ENCODE measurements at regions not wholly inside any gene's neighbourhood (a gene's known extent, or its start where the extent isn't known, plus 50 kb on each side); places are given as distances from the start of the nearest gene placed in this dataset.
"Not testable (repeated sequence)": the region's sequence is repeated elsewhere in the genome, so short reads cannot be mapped to it uniquely, and the experiment has no call there.

- DNase-seq, result no peak
Observed at GRCh38 chr7:119482671-119483070, 790.3 kb upstream of the KCND2 start.

- DNase-seq, result no peak
Observed at GRCh38 chr7:119483364-119483763, 789.6 kb upstream of the KCND2 start.

- no peak for DNase-seq
Observed at GRCh38 chr7:119514326-119514725, 758.6 kb upstream of the KCND2 start.

GRCh38 chr7:119515214-119515613, 757.8 kb upstream of the KCND2 start:
- DNase-seq, result no peak

DNA sequence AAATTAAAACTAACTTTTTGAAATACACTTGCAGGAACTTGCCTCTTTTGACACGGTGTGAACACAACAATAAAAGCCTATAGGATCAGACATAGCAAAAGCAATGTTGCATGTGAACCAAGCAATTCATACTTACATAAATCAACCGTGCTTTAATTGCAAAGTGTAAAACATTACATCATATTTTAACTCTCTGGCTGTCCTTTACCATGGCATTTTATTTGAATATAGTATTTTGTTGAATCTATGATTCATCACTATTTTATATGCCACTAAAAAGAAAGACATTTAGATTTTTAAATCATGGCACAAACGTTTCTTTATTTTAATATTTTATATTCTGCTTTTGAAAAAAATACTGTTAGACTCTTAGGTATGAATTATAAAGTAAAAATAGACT, 757.0 kb upstream of the KCND2 start:
- no peak for DNase-seq

DNA sequence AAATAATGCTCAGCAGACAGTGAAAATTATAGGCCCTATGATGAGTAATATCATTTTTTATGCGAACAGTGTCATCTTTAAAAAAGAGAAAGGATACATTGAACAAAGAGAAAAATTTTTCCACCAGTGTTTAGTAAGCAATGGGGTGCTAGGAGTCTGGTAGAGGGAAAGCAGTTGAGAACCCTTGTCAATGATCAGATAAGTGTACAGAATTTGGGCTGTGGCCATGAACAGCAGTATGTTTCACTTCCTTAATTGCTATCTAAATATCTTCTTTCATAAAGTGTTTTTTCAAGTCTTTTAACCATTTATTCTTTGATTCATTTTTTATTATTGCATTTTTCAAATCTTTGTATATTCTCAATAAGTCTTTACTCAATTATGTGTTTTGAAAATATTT, 750.7 kb upstream of the KCND2 start:
- no peak for DNase-seq

GRCh38 chr7:119522698-119523097, 750.3 kb upstream of the KCND2 start:
- DNase-seq, result no peak

- DNase-seq, result no peak
Observed at GRCh38 chr7:119545118-119545517, 727.9 kb upstream of the KCND2 start.

DNA sequence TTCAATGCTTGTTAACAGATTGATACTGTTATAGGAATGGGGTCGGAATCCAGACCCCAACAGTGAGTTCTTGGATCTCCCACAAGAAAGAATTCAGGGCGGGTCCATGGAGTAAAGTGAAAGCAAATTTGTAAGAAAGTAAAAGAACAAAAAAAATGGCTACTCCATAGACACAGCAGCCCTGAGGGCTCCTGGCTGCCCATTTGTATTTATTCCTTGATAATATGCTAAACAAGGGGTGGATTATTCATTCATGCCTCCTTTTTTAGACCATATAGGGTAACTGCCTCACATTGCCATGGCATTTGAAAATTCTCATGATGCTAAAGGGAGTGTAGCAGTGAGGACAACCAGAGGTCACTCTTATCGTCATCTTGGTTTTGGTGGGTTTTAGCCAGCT, 717.2 kb upstream of the KCND2 start:
- DNase-seq, result no peak

- no peak for DNase-seq
Observed at GRCh38 chr7:119556436-119556835, 716.5 kb upstream of the KCND2 start.

DNA sequence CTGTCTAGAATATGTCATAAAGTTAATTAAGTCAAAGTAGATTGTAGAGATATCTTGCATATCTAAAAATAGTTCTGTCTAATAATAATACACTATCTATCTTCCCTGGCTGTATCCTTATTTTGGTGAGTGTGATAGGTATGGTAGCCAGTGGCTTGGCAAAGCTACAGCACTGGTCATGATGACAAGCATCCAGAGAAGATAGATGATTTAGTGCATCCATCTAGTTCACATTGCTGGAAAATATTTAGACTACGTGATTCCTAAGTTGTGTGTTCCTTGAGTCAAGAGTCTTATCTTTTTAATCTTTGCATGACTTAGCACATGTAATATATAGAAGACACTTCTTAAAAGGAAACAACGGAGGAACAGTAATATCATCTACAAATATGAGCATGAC, 711.2 kb upstream of the KCND2 start:
- no peak for DNase-seq

- DNase-seq, result peak; percentile 24
Observed at GRCh38 chr7:119562839-119563238, 710.1 kb upstream of the KCND2 start.

DNA sequence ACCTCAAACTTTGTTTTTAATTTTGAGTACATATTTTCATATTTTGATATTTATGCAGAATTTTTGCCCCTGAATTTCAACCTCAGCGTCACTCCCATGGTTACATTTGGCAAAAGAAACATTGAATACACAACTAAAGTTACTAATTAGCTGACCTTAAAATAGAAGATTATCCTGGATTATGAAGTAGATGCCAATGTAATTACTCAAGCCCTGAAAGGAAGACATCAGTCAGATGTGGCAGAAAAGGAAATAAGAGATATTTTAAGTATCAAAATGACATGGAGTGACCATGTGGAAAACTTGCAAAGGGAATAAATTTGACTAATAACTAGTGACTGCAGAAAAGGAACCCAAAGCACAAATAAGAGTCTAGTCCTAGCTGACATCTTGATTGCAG, 701.3 kb upstream of the KCND2 start:
- no peak for DNase-seq

- no peak for DNase-seq
Observed at GRCh38 chr7:119572132-119572531, 700.8 kb upstream of the KCND2 start.

DNA sequence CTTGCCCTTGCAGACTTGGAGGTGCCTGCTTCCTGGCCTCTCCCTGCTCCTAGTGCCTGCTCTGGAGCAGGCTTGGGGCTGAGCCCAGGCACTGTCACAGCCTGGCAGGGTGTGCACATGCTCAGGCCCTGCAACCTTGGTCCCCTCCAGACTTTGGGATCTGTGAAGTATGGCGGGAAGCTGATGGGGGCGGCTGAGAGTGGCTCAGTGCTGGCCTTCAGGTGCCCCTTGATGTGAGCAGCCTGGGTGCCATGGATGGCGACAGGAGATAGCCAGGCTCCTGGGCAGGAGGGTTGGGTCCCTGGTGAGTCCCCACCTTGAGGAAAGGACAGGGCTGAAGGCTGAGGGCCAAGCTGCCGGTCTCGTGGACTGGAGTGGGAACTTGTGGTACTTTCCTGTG, 700.4 kb upstream of the KCND2 start:
- no peak for DNase-seq

- DNase-seq, result no peak
Observed at GRCh38 chr7:119578116-119578515, 694.9 kb upstream of the KCND2 start.

- no peak for DNase-seq
Observed at GRCh38 chr7:119594956-119595355, 678.0 kb upstream of the KCND2 start.

- no peak for DNase-seq
Observed at GRCh38 chr7:119596651-119597050, 676.3 kb upstream of the KCND2 start.

DNA sequence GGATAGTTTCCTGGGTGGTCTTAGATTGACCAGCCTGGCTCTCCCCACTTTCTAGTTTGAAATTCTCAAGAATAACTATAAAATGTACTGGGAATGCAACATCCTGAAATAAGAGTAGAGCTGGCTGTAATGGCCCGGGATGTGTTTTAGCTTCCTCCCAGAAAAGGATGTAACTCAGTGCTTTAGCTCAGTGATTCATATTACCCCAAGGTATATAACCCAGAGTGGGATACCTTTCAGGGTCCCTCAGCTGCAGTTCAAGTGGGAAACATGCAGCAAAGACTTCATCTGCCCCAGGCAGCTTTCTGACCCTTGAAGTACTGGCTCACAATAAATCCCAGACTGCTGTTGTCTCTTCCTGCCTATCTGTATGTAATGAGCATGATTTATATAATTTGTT, 666.7 kb upstream of the KCND2 start:
- no peak for DNase-seq

DNA sequence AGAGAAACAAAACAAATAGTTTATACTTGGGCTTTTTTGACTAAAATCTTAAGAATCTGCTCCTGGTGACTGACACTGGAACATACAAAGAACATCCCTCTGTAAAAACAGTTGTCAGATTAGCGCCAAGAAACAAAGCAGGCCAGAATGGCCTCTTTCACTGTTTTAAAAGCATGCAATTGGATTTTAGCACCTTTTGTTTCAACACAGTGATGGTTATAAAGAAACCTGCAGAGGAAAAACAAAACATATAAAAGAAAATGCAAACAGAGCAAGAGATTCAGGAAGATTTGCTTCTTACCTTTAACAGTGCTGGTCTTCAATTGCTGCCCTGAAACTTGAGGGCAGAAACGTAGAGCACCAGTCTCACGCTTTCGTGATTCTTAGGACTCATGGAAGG, 652.2 kb upstream of the KCND2 start:
- no peak for DNase-seq

DNA sequence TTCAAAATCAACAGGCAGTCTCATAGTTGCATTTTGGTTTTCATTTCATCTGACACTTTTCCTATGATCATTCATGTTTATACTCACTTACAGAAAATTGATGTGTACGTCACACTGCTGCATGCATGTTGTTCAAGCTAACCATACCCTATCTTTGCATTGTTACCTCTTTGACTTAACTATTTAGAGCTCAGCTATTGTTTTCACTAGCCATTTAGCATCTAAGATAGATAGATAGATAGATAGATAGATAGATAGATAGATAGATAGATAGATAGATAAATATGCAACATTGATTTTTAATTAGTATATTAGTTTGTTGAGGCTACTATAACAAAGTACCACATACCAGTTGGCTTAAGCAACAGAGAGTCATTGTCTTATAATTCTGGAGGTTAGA, 649.5 kb upstream of the KCND2 start:
- DNase-seq, result no peak

- DNase-seq, result no peak
Observed at GRCh38 chr7:119630406-119630969, 642.5 kb upstream of the KCND2 start.

DNA sequence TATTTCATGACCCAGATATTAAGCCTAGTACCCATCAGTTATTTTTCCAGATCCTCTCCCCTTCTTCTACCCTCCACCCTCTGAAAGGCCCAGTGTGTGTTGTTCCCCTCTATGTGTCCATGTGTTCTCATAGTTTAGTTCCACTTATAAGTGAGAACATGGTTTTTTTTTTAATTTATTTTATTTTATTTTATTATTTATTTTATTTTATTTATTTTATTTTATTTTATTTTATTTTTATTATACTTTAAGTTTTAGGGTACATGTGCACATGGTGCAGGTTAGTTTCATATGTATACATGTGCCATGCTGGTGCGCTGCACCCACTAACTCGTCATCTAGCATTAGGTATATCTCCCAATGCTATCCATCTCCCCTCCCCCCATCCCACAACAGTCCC, 639.2 kb upstream of the KCND2 start:
- DNase-seq, result not testable (repeated sequence)

- DNase-seq, result no peak
Observed at GRCh38 chr7:119640326-119640725, 632.6 kb upstream of the KCND2 start.

DNA sequence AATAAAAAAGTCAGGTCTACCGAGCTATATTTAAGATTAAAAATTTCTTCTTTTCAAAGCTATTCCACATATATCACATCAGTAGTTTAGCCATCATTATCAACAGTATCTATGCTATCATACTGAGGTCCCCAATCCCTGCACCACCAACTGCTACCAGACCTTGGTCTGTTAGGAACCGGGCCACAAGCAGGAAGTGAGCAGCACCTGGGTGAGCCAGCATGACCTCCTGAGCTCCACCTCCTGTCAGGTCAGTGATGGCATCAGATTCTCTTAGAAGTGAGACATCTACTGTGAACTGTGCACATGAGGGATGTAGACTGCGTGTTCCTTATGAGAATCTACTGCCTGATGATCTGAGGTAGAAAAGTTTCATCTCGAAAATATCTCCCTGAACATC, 632.1 kb upstream of the KCND2 start:
- no peak for DNase-seq

GRCh38 chr7:119643558-119643957, 629.4 kb upstream of the KCND2 start:
- no peak for DNase-seq

Measured in NCI-H1436 (cell line).